HG03064 (cell line): ENCODE measurements at regions not wholly inside any gene's neighbourhood (a gene's known extent, or its start where the extent isn't known, plus 50 kb on each side); places are given as distances from the start of the nearest gene placed in this dataset.

ENCODE experiments used
- ATAC-seq: cut with Tn5 transposase; IDR thresholded peaks from one replicate; pipeline ENCODE4 v1.9.1; 2021; ENCODE audit warnings: low read depth; ENCODE audit not compliant: unreplicated experiment

GRCh38 chr5:105453216-105453807 lies 1890.7 kb upstream of the NUDT12 start:
- ATAC-seq = no peak

- no peak for ATAC-seq
Observed at GRCh38 chr5:105448271-105448670, 1885.7 kb upstream of the NUDT12 start.

DNA sequence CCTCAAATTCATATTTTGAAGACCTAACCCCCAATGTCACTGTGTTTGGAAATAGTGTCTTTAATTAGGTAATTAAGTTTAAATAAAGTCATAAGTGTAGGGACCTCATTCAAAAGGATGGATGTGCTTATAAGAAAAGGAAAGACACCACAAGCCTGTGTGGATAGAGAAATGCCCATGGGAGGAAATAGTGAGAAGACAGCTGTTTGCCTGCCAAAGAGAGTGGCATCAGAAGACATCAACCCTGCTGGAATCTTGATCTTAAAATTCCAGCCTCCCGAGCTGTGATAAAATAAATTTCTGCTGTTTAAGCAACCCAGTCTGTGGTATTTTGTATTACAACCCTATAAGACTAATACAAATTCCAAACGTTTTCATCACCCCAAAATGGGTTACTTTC lies 1867.9 kb upstream of the NUDT12 start:
- ATAC-seq = no peak

DNA sequence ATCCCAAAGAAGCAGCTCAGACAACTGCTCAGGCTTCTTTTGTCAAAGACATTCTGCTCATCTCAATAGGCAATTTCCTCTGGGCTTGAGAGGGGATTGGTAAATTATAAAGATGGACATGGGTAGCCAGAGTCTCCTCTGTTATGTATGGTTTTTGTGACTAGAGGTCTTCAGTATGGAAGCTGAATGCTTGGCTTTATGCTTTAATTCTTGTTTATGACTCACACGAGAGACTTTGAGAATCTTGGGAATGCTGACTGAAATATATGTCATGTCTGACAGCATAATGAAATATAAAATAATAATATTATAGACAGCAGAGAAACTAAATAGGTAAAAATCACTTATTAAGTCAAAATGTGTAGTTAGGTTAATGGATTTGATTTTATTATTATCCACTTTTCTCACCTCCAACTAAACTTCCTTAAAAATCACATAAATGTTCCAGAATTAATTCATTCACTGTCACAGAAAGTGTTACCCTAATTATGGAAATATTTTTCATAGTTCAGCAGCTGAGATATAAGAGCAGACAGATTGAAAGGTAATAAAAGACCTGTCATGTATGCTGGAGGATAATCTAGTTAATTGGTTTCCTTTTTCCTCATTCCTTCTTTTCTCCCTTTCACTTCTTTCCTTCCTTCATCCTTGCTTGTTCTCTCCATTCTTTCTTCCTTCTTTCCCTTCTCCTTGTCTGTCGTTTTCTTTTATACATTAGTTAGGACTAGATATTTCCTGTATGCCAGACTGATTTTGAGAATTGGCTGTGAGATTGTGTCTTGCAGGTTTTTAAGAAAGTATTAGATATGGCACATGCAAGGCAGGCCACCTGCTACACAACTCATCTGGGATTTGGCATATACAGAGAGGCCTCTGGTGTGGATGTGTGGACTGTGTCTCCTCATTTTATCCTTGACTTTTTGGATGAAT lies 1866.1 kb upstream of the NUDT12 start:
- no peak for ATAC-seq

- no peak for ATAC-seq
Observed at GRCh38 chr5:105414067-105414466, 1851.5 kb upstream of the NUDT12 start.

DNA sequence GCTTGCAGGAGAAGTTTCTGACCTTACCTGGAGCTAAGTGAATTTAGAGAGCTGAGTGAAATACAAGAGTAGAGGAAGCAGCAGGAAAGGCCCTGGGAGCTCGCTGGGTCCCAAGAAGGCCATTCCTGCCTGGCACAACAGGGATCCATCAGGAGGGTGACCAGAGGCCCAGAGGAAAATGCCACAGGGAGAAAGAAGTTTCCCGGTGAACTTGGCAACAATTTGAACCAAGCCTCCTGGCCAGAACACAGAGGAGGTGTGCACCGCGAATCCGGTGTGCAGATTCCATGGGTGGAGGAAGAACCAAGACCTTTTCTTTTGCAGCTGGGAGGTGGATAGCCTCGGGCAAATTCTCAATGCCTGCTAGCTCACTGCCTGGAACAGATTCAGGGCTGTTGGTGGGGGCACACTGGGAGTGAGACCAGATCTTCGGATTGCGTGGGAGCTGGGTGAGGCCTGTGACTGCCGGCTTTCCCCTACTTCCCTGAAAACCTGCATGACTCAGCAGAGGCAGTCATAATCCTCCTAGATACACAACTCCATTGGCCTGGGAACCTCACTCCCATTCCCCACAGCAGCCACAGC lies 1850.9 kb upstream of the NUDT12 start:
- no peak for ATAC-seq

DNA sequence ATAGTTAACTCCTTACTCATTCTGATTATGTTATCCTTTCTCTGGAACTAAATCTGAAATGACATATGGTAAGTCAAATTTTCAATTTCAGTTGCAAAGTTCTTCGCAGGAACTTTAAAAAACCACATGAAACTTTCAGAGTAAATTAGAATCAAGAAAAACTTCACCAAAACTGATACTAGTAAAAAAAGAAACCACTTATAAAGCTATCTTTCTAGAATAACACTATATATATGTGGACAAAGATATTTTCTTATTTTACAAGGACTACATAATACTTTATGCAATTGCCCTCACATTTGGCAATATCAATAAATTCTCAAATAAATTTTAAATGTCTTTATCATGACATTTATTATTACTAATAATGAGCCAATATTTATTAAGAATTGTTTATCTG lies 1847.1 kb upstream of the NUDT12 start:
- ATAC-seq = no peak

DNA sequence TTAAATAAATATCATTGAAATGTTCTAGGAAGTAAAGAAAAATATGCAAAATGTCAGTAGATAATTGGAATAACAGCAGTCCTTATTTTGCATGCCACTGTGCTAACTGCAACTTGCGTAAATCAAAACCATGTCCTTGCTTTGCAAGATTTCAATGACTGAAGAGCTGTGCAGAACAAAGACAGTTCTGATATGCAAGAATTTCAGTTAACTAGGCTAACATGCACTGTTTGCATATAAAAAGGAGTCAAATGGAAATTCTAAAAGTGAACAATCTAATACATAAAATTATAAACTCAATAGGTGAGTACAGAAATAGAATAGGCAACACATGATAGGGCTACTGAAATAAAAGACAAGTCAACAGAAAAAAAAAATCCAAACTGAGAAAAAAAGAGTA lies 1844.6 kb upstream of the NUDT12 start:
- no peak for ATAC-seq

DNA sequence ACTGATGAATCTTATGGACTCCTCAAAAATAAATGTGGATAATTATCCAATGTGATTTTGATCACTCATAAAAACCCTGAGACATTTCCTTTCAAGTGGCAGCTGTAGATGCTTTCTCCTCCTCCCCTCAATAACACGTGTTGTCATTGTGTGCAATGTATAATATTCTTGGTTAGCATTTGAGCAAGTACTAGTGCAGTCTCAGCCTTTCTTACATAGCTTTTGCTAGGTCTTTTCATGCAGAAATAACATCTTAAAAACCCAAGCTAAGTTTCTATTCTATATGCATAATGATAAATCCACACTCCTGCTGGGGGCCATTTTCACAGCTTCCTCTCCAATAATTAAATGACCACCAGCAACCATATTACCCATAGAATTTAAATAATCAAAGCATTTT lies 1835.2 kb upstream of the NUDT12 start:
- no peak for ATAC-seq

DNA sequence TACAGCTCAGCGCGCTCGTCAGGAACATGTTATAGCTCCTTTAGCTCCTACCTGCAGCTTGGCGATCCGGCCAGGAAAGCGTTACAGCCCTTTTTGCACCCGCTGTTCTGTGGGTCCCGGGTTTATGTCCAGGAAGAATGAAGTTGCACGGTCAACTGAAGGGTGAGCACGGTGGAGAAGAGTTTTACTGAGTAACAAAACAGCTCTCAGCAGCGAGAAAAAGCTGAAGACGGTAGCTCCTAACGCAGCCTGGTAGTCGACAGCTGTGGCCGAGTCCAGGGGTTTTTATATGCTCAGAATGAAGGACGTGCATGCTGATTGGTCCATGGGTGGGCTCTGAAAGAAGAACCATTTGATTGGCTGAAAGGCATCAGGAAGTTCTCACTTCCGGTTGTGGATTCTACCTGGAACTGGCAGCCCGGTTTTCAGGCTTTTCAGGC lies 1830.1 kb upstream of the NUDT12 start:
- ATAC-seq = no peak

- no peak for ATAC-seq
Observed at GRCh38 chr5:105392122-105392709, 1829.6 kb upstream of the NUDT12 start.

DNA sequence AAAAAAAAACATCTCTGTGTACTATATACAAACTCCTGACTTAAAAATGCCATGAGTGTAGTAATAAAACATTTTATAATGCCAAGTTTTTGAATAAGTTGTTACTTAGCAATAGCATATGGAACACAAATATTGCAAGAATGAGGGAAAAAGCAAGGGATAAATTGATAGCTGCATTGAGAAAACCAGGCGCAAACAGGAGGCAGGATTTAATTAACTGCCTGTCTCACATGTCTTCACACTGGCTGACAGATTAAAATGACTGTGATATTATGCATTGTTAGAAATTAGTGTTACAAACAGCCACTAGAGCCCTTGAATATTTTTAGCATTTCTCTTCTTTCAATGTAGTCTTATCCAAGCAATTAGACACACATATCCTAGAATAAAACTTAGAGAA lies 1817.5 kb upstream of the NUDT12 start:
- ATAC-seq = no peak

- no peak for ATAC-seq
Observed at GRCh38 chr5:105371169-105371568, 1808.6 kb upstream of the NUDT12 start.

GRCh38 chr5:105350486-105351140 lies 1788.0 kb upstream of the NUDT12 start:
- ATAC-seq = no peak

GRCh38 chr5:105331558-105331957 lies 1769.0 kb upstream of the NUDT12 start:
- no peak for ATAC-seq

GRCh38 chr5:105330185-105330584 lies 1767.6 kb upstream of the NUDT12 start:
- no peak for ATAC-seq

DNA sequence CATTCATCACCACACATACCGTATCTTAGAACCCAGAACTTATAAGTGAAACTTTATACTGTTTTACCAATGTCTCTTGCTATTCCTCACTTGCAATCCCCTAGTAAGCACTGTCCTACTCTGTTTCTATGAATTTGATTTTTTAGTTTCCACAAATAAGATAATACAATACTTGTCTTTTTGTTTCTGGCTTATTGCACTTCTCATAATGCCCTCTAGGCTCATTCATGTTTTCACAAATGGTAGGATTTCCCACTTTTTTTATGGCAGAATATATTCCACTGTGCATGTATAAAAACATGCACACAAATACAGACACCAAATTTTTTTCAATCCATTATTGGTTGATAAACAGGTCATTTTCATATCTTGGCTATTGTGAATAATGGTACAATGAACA lies 1742.3 kb upstream of the NUDT12 start:
- ATAC-seq = no peak

DNA sequence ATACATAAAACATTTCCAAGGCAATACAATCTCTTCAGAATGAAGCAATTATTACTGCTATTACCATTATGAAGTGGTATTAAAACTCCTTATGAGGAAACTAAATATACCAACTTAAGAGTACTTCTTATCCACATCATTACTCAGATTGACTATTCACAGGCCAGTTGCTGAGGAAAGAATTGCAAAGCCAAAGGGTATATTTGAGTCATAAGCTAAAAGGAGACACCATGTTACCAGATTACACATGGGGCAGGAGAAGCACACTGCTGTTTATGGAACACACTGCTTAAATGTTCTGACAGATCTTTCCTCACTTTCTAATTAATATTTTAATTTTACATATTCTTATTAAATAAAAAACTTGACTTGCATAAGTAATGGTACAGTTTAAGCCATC lies 1726.4 kb upstream of the NUDT12 start:
- no peak for ATAC-seq

DNA sequence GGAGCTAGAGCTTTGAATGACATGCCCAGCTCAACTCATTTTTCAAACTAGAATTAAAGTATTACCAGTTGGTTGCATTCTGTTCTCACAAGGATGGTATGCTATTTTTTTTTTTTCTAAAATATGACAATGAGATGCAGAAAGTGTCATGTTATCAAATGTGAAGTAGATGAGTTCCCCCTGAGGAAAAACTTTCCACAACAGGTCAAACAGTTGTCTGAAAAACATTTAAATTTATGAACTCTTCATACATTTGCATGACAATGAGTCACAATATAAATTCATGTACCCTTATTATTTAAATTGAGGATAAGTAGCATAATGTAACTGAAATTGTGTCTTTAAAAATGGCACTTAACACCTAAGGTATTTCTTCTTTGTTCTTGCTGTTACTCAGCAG lies 1720.5 kb upstream of the NUDT12 start:
- no peak for ATAC-seq

- no peak for ATAC-seq
Observed at GRCh38 chr5:105274079-105274478, 1711.5 kb upstream of the NUDT12 start.

- ATAC-seq = no peak
Observed at GRCh38 chr5:105263515-105263914, 1700.9 kb upstream of the NUDT12 start.
